HG03571 (cell line): ENCODE measurements at regions not wholly inside any gene's neighbourhood (a gene's known extent, or its start where the extent isn't known, plus 50 kb on each side); places are given as distances from the start of the nearest gene placed in this dataset.

Experiments used
- ATAC-seq: cut with Tn5 transposase; IDR thresholded peaks from one replicate; pipeline ENCODE4 v1.9.1; 2021; ENCODE audit not compliant: unreplicated experiment

- no peak for ATAC-seq
Observed at GRCh38 chr10:89879121-89879520, 177.7 kb downstream of the KIF20B start.

DNA sequence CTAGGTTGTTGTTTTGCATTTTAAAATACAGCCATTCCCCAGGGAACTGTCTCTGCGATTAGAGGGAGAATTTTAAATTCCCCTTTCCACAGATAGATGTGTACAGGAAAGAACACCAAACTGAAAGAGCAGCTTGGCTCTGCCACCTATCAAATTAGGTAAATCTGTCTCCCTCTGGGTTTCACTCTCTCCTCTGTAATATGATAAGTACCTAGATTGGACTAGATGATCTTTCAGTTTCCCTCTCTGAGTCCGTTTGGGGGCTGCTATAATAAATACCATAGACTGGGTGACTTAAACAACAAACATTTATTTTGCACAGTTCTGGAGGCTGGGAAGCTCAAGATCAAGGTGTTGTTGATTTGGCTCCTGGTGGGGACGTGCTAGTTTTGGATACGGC is 186.0 kb downstream of the KIF20B start:
- ATAC-seq = peak; percentile 42

- ATAC-seq = peak; percentile 68
Observed at GRCh38 chr10:89887830-89888229, 186.4 kb downstream of the KIF20B start.

DNA sequence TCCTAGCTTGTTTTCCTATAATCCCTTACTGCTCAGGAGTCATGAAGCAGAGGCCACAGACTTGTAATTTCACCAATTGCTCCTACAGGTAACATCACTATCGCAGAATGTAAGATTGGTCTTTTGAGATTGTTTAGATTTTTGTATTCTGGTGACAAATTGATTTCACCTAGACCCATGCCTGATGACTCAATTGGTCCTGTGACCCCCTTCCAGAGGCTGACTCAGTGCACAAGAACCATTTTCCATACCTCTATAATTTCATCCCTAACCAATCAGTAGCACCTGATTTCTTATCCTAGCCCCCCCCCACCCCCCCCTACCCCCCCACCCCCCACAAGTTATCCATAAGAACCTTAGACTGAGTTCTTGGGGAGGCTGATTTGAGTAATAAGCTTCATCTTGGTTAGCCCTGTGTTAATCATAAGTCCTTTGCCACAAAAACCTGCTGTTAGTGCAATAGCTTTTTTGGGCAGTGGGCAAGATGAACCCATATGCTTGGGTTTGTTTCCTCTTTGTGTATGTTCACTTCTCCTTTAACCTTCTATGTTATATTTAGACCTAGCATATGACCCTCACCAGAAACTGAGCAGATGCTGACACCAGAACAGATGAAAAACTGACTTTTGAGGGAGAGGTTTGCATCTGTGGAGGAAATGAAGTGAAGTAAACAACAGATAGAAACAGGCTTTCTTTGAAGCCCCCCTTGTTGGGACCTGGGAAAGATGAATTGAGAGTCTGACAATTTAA is 187.1 kb downstream of the KIF20B start:
- peak; percentile 62 for ATAC-seq

DNA sequence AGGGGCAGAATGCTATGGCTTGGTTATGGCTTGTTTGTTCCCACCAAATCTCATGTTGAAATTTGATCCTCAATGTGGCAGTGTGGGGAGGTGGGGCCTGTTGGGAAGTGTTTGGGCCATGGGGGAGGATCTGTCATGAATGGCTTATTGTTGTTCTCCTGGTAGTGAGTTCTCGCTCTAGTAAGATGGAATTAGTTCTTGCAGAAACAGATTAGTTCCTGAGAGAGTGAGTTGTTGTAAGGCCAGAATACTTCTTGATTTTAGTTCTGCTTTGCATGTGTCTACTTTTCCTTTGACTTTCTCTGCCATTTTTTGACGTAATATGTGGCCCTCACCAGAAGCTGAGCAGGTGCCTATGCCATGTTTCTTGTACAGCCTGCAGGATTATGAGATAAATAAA is 188.2 kb downstream of the KIF20B start:
- ATAC-seq = no peak

DNA sequence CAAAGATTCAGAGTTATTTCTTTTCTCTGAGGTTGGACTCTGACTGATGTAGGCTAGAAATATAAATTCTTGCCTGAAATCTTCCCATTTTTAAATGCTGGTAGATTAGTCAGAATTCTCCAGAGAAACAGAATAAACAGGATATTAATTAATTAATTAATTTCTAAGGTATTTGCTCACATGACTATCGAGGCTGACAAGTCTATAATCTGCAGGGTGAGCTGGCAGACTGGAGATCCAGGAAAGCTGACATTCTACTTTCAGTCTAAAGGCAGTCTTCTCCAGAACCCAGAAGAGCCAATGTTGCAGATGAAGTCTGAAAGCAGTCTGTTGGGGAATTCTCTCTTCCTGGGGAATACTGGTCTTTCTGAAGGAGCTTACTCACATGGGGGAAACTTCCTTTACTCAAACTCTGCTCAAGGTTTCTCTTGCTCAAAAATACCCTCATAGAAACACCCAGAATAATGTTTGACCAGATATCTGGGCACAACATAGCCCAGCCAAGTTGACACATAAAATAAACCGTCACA is 189.7 kb downstream of the KIF20B start:
- ATAC-seq = no peak

GRCh38 chr10:89894051-89894450 is 192.7 kb downstream of the KIF20B start:
- ATAC-seq = no peak

DNA sequence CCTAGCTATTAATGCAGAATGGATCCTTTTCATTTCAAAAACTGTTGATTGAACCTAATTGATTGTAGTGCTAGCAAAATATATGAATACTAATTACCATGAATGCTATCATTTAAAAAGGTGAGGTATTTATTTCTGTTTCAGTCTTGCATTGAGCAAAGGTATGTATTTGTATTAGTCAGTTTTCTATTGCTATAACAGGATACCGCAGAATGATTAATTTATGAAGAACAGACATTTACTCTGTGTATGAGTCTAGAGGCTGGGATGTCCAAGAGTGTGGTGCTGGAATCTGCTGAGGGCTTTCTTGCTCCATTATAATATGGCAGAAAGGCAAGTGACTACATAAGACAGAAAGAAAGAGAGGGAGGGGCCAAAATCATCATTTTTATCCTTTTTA is 199.2 kb downstream of the KIF20B start:
- no peak for ATAC-seq

DNA sequence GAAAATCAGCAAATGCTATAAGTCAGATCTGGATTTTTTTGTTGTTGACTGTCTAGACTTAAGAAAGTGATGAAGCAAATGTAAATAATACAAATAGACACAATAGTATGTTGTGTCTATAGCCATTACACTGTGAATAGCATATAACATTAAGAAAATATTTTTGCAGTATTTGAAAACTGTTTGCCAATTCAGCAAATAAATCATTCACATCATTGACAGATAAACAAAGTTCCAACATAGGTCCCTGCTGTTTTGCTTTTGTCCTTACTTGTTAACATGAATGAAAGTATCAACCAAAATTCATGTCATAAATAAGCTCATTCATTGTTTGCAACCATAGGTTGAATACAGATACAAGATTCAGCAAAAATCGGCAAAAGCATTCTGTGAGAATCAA is 200.5 kb downstream of the KIF20B start:
- no peak for ATAC-seq

GRCh38 chr10:89904755-89905154 is 203.4 kb downstream of the KIF20B start:
- ATAC-seq = no peak

DNA sequence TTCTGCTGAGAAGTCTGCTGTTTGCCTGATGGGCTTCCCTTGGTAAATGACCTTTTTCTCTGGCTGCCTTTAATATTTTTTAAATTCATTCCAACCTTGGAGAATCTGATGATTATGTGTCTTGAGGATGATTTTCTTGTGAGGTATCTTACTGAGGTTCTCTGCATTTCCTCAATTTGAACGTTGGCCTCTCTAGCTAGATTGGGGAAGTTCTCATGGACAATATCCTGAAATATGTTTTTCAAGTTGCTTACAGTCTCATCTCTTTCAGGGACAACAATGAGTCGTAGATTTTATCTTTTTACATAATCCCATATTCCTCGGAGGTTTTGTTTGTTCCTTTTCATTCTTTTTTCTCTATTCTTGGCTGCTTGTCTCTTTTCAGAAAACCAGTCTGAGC is 208.4 kb downstream of the KIF20B start:
- ATAC-seq = no peak

DNA sequence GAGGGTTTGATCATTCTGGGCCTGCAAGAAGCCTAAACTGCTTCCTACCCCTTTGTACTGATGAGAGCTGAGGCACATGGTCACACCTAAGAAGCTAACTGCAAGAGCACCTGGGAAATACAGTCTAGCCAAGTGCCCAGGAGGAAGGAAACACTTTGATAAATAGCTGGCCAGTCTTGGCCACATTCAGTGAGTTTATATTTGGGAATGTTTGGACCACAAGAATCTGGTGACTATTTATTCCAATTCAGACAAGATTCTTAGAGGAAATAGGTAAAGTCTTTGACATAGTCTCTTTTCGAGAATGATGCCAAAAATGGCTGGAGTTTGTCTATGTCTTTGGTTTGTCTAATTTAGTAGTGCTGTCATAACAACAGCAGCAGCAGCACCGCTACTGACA is 213.6 kb downstream of the KIF20B start:
- no peak for ATAC-seq

- no peak for ATAC-seq
Observed at GRCh38 chr10:89915968-89916367, 214.6 kb downstream of the KIF20B start.

GRCh38 chr10:89916468-89917215 is 215.3 kb downstream of the KIF20B start:
- ATAC-seq = no peak

GRCh38 chr10:89921403-89921802 is 220.0 kb downstream of the KIF20B start:
- no peak for ATAC-seq

DNA sequence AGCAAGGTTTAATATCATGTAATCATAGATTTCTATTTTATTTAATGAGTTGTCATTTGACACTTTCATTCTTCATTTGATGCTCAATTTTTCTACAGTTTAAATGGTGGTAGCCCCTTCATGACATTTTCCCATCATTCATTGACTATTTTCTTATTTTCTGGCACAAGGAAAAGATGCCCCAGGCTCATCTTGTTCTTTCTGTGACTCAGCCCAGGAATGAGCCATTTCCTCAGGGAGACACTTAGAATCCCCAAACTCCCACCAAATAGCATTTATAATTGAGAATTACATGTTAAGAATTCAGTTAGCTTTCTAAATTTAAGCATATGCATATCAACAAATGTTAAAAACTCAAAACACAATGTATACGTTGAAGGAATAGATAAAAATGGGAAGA is 222.3 kb downstream of the KIF20B start:
- ATAC-seq = no peak

DNA sequence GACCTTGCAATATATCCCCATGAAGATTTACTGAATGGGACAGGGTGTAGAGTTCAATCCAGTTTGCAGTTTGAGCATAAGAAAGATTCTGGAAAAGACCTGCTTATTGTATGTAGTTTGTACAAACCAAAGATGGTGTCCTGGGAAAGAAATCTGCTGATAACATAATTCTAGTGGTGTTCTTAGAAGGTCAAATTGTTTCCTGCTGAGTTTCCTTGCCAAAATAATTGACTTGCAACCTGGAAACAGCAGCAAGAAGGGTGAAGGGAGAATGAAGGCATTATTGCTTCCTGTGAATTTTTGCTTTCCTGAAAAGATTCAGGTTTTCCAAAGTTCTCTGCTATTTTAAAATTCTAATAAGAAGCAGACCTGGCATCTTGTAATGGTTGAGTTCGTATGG is 222.9 kb downstream of the KIF20B start:
- no peak for ATAC-seq

DNA sequence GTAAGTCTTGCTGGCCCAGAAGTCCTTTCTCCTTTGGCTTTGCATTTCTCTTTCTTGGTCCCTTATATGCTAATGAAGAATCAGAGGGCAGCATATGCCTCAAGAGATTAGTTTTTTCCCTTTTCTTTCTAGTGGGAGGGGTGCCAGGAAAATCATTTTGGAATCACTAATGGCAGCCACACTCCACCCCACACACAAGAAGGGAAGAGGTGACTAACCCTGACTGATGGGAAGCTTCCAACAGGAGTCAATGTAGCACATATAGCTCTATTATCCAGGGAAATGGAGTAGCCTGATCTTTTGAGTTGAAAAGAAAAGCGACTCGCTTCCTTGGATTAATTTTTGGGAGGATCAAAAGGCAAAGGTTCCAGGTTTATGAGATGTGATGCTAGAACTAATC is 225.3 kb downstream of the KIF20B start:
- ATAC-seq = no peak

DNA sequence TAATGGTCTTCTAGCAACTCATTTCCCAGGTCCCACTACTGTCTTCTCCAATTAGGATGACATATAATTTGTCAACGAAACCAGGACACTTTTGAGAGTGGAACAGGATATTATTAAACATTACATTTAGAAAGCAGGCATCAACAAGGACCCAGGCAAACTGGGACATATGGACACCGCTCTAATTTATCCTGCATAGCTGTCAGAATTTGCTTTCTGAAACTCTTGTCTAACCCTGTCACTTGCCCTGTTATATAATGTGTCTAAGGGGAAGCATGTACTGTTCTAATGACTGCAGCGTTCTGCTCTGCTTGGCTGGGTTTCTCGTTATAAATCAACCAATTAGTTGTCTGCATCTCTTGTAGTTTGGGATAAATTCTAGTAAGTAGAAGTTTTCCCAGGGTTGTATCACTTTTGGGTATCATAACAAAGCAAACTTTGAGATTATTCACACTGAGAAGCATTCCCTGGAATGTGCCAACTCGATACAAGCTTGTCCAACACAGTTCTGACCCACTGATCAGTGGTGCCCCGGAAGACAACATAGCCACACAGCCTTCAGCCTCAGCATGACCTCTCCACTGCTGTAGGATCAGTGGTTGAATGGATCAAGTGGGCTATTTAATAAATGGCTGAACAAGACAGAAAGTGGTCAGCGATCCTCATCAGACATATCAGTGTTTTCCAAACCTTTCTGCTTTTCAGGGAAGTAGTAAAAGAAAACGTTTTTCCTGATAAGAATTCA is 228.1 kb downstream of the KIF20B start:
- ATAC-seq = no peak

DNA sequence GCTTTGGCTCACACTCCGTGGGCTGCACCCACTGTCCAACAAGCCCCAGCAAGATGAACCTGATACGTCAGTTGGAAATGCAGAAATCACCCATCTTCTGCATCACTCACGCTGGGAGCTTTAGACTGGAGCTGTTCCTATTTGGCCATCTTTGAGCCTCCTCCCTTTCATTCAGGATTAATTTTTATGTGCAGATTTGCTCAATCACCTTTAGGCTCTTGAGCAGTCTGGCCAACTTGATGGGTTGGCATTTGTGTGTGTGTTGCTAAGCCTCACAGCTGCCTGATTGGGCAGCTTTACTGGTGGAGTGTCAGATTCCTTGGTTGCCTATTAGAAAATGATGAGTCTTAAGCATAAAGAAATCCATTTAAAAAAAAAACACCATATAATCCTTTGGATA is 236.1 kb downstream of the KIF20B start:
- ATAC-seq = no peak

GRCh38 chr10:89940076-89940475 is 238.7 kb downstream of the KIF20B start:
- ATAC-seq = no peak

GRCh38 chr10:89942217-89942616 is 240.8 kb downstream of the KIF20B start:
- no peak for ATAC-seq
